ENCODE measurements at regions not wholly inside any gene's neighbourhood (a gene's known extent, or its start where the extent isn't known, plus 50 kb on each side); places are given as distances from the start of the nearest gene placed in this dataset.

GRCh38 chr19:28920269-28921066, 292.5 kb downstream of the UQCRFS1 start:
- Histone ChIP-seq H3K36me3 (ENCODE audit: control insufficient read depth in 2 of 2, extremely low read depth in 1 of 2, insufficient read depth in 2 of 2, low read length in 2 of 2) (no peaks in the 10 kb centered on the region), H3K27me3 (ENCODE audit: control insufficient read depth in 2 of 2, insufficient read depth in 2 of 2, low read length in 2 of 2) (no peaks in the 10 kb centered on the region), H2AFZ (ENCODE audit: low read depth, low read length) (no peak overlapping the region), H4K20me1 (replicated peaks; ENCODE audit: control insufficient read depth, extremely low read depth, insufficient read depth, low read length) (no peaks in the 10 kb centered on the region), H3K27ac (ENCODE audit: insufficient read depth, low read depth, low read length) (no peak overlapping the region), H3K4me3 (replicated peaks in 1 of 3; ENCODE audit: insufficient read depth in 1 of 3, low read depth in 1 of 3, low read length in 3 of 3) (no peak overlapping the region), H3K79me2 (ENCODE audit: control insufficient read depth, insufficient read depth, low read length) (no peaks in the 10 kb centered on the region), H3K9me3 (replicated peaks; ENCODE audit: control insufficient read depth, insufficient read depth, low read length) (peaks cover 4% of the 10 kb centered on the region), H3K4me2 (ENCODE audit: insufficient read depth, low read length) (no peak overlapping the region), H3K4me1 (ENCODE audit: control insufficient read depth, extremely low read depth, insufficient read depth, low read length) (no peaks in the 10 kb centered on the region), H3K9ac (replicated peaks; ENCODE audit: extremely low read depth, insufficient read depth, low read length) (no peak overlapping the region), H3K9me1 (replicated peaks; ENCODE audit: control insufficient read depth, extremely low read depth, insufficient read depth, low read length) (no peaks in the 10 kb centered on the region)
- TF ChIP-seq POLR2A (IDR thresholded peaks at IDR 0.05; ENCODE audit: low read depth, low read length) (no peak), CTCF (IDR thresholded peaks at IDR 0.05; ENCODE audit: extremely low read depth in 1 of 2, insufficient read depth in 1 of 2, low read depth in 1 of 2, low read length in 2 of 2) (no peak), POLR2AphosphoS5 (IDR thresholded peaks at IDR 0.05; ENCODE audit: insufficient read depth, low read depth, low read length) (no peak), MYC (IDR thresholded peaks at IDR 0.05; ENCODE audit: low read depth, low read length) (no peak)
- POLR2A ChIA-PET: no interaction called here
- intact Hi-C loops (cut with micrococcal nuclease): no loop called here
- no TSS peak for BruUV-seq (replicated peaks)
- dilution Hi-C loops (cut with MboI; ENCODE audit: extremely low pct_ligation_motif_present, low sequenced_read_pairs): no loop called here
- CTCF ChIA-PET: no interaction called here
- no peak for DNase-seq (ENCODE audit: low read depth, low spot score)
- FAIRE-seq: no peak

- intact Hi-C loops (cut with micrococcal nuclease): no loop called here
- Histone ChIP-seq H4K20me1 (replicated peaks; ENCODE audit: control insufficient read depth, extremely low read depth, insufficient read depth, low read length) (no peaks in the 10 kb centered on the region), H3K36me3 (ENCODE audit: control insufficient read depth in 2 of 2, extremely low read depth in 1 of 2, insufficient read depth in 2 of 2, low read length in 2 of 2) (no peaks in the 10 kb centered on the region), H3K4me3 (replicated peaks in 1 of 3; ENCODE audit: insufficient read depth in 1 of 3, low read depth in 1 of 3, low read length in 3 of 3) (no peak overlapping the region), H3K27me3 (ENCODE audit: control insufficient read depth in 2 of 2, insufficient read depth in 2 of 2, low read length in 2 of 2) (no peaks in the 10 kb centered on the region), H3K9me3 (replicated peaks; ENCODE audit: control insufficient read depth, insufficient read depth, low read length) (no peaks in the 10 kb centered on the region), H3K79me2 (ENCODE audit: control insufficient read depth, insufficient read depth, low read length) (no peaks in the 10 kb centered on the region), H3K9me1 (replicated peaks; ENCODE audit: control insufficient read depth, extremely low read depth, insufficient read depth, low read length) (no peaks in the 10 kb centered on the region), H3K4me2 (ENCODE audit: insufficient read depth, low read length) (no peak overlapping the region), H3K27ac (ENCODE audit: insufficient read depth, low read depth, low read length) (no peak overlapping the region), H3K4me1 (ENCODE audit: control insufficient read depth, extremely low read depth, insufficient read depth, low read length) (no peaks in the 10 kb centered on the region), H3K9ac (replicated peaks; ENCODE audit: extremely low read depth, insufficient read depth, low read length) (no peak overlapping the region), H2AFZ (ENCODE audit: low read depth, low read length) (no peak overlapping the region)
- DNase-seq (ENCODE audit: low read depth, low spot score): no peak
- ChIA-PET CTCF (no interaction called here), POLR2A (no interaction called here)
- dilution Hi-C loops (cut with MboI; ENCODE audit: extremely low pct_ligation_motif_present, low sequenced_read_pairs): no loop called here
- no TSS peak for BruUV-seq (replicated peaks)
- FAIRE-seq: no peak
- TF ChIP-seq GATA2 (IDR thresholded peaks at IDR 0.05; ENCODE audit: insufficient read depth, insufficient read length, low read depth, low read length) (no peak), EZH2 (IDR thresholded peaks at IDR 0.05; ENCODE audit: borderline replicate concordance, low read depth, low read length, severe bottlenecking) (no peak), POLR2A (IDR thresholded peaks at IDR 0.05; ENCODE audit: low read depth, low read length) (no peak), POLR2AphosphoS5 (IDR thresholded peaks at IDR 0.05; ENCODE audit: insufficient read depth, low read depth, low read length) (no peak), CTCF (IDR thresholded peaks at IDR 0.05; ENCODE audit: extremely low read depth in 1 of 2, insufficient read depth in 1 of 2, low read depth in 1 of 2, low read length in 2 of 2) (no peak), FOS (IDR thresholded peaks at IDR 0.05; ENCODE audit: borderline replicate concordance, insufficient read depth, low read length) (no peak), MAX (IDR thresholded peaks at IDR 0.05; ENCODE audit: insufficient read depth, insufficient read length) (no peak), MYC (IDR thresholded peaks at IDR 0.05; ENCODE audit: low read depth, low read length) (no peak), JUN (IDR thresholded peaks at IDR 0.05; ENCODE audit: borderline replicate concordance, insufficient read depth, insufficient read length, low read depth) (no peak)
Measured at GRCh38 chr19:28917621-28918020, 295.3 kb downstream of the UQCRFS1 start.

All from endothelial cell of umbilical vein (primary cell).